Keratinocyte (primary cell): ENCODE measurements at regions not wholly inside any gene's neighbourhood (a gene's known extent, or its start where the extent isn't known, plus 50 kb on each side); places are given as distances from the start of the nearest gene placed in this dataset.

Experiments
- DNase-seq: peaks from one replicate; pipeline ENCODE4 v3.0.0-alpha.2; 2011; ENCODE audit warnings: low read depth, missing footprints, low spot score
- FAIRE-seq: peaks from 2 replicates; lab custom pipeline; 2011; peaks lifted over from hg19 to GRCh38; lab: Jason Lieb, UNC
- H2AFZ ChIP-seq: 2 replicates; pipeline ENCODE4 v1.6.0; 2012; ENCODE audit warnings: low read length, control low read depth, inconsistent platforms; ENCODE audit not compliant: control insufficient read depth
- H3K27ac ChIP-seq: 2 replicates; pipeline ENCODE4 v1.5.1; 2011; ENCODE audit warnings: low read length; ENCODE audit not compliant: control insufficient read depth, insufficient read depth
- H3K27me3 ChIP-seq: 3 replicates; pipeline ENCODE4 v1.6.0; 2011; ENCODE audit warnings: low read length; ENCODE audit not compliant: control insufficient read depth, insufficient read depth; ENCODE audit errors: extremely low read depth
- H3K36me3 ChIP-seq, 2 experiments: 2 replicates in 1 of 2; 3 replicates in 1 of 2; pipeline ENCODE4 v1.5.1; 2011; ENCODE audit warnings: low read length in 2 of 2, mild to moderate bottlenecking in 1 of 2; ENCODE audit not compliant: control insufficient read depth in 2 of 2, insufficient read depth in 2 of 2; ENCODE audit errors: extremely low read depth in 1 of 2
- H3K4me1 ChIP-seq: 3 replicates; pipeline ENCODE4 v1.5.1; 2011; ENCODE audit warnings: low read length; ENCODE audit not compliant: control insufficient read depth, insufficient read depth; ENCODE audit errors: extremely low read depth
- H3K4me2 ChIP-seq: 3 replicates; pipeline ENCODE4 v1.6.0; 2011; ENCODE audit warnings: low read depth, low read length; ENCODE audit not compliant: control insufficient read depth, insufficient read depth; ENCODE audit errors: extremely low read depth
- H3K4me3 ChIP-seq, 3 experiments: fragments of 200-600 bp in 1 of 3; sonication (generic) in 1 of 3; 2 replicates in 2 of 3; 3 replicates in 1 of 3; pipeline ENCODE4 v1.5.1; 2011 to 2016; ENCODE audit warnings: low read length in 3 of 3, mild to moderate bottlenecking in 3 of 3, control low read depth in 2 of 3, inconsistent platforms in 1 of 3, low read depth in 1 of 3, mixed read lengths in 1 of 3, mixed run types in 1 of 3, moderate library complexity in 1 of 3; ENCODE audit not compliant: control insufficient read depth in 2 of 3, insufficient read depth in 2 of 3; ENCODE audit errors: extremely low read depth in 1 of 3
- H3K79me2 ChIP-seq: 2 replicates; pipeline ENCODE4 v1.6.0; 2012; ENCODE audit warnings: low read length; ENCODE audit not compliant: control insufficient read depth, insufficient read depth
- H3K9ac ChIP-seq: 3 replicates; pipeline ENCODE4 v1.6.0; 2011; ENCODE audit warnings: low read length; ENCODE audit not compliant: control insufficient read depth, insufficient read depth; ENCODE audit errors: extremely low read depth
- H3K9me1 ChIP-seq: 3 replicates; pipeline ENCODE4 v1.6.0; 2011; ENCODE audit warnings: low read length; ENCODE audit not compliant: control insufficient read depth, insufficient read depth; ENCODE audit errors: extremely low read depth
- H3K9me3 ChIP-seq: 2 replicates; pipeline ENCODE4 v1.5.1; 2012; ENCODE audit warnings: low read depth, low read length; ENCODE audit not compliant: control insufficient read depth
- H4K20me1 ChIP-seq: 3 replicates; pipeline ENCODE4 v1.6.0; 2011; ENCODE audit warnings: low read length; ENCODE audit not compliant: control insufficient read depth, insufficient read depth; ENCODE audit errors: extremely low read depth
- EZH2 ChIP-seq: IDR thresholded peaks from one replicate; pipeline ENCODE4 v1.6.1; 2012; ENCODE audit warnings: inconsistent platforms, mild to moderate bottlenecking, low read length, moderate library complexity
- dilution Hi-C: fragments of 300-500 bp; cut with MboI; formaldehyde crosslinking; loops from one replicate; pipeline ENCODE4 v1.7.0; 2020; ENCODE audit warnings: low sequenced_read_pairs; ENCODE audit not compliant: extremely low pct_ligation_motif_present
- TF ChIP-seq, protein P1 (sequence below), 3 experiments: IDR thresholded peaks in 1 of 3; conservative IDR thresholded peaks in 1 of 3; optimal IDR thresholded peaks in 1 of 3; 2 replicates in 2 of 3; 3 replicates in 1 of 3; pipeline versions ENCODE3 to v1.5.1; 2011; ENCODE audit warnings: low read length in 3 of 3, mild to moderate bottlenecking in 3 of 3, moderate library complexity in 2 of 3, control low read depth in 1 of 3, inconsistent platforms in 1 of 3; ENCODE audit not compliant: insufficient read depth in 2 of 3; ENCODE audit errors: extremely low read depth in 1 of 3

DNA sequence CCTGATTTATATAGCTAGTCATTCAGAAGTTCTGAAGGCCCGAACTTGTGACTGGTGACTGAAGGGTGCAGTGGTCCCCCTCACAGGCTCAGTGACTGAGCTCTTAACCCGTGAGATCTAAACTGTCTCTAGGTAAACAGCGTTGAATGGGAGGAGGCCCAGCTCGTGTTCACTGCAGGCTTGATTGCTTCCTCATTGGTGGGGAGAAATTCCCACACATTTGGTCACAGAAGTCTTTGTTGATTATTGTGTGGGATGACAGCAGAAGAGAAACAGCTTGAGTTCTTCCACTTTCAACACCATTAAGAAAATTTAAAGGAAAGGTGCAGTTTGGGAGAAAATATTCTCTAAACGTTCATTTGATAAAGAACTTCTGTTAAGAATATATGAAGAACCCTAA, 1178.0 kb downstream of the UQCRFS1 start:
- H3K36me3 ChIP-seq: no peaks in the 10 kb centered on the region
- H3K4me2 ChIP-seq: no peak overlapping the region
- no peak overlapping the region for H2AFZ ChIP-seq
- TF ChIP-seq, protein P1, sequence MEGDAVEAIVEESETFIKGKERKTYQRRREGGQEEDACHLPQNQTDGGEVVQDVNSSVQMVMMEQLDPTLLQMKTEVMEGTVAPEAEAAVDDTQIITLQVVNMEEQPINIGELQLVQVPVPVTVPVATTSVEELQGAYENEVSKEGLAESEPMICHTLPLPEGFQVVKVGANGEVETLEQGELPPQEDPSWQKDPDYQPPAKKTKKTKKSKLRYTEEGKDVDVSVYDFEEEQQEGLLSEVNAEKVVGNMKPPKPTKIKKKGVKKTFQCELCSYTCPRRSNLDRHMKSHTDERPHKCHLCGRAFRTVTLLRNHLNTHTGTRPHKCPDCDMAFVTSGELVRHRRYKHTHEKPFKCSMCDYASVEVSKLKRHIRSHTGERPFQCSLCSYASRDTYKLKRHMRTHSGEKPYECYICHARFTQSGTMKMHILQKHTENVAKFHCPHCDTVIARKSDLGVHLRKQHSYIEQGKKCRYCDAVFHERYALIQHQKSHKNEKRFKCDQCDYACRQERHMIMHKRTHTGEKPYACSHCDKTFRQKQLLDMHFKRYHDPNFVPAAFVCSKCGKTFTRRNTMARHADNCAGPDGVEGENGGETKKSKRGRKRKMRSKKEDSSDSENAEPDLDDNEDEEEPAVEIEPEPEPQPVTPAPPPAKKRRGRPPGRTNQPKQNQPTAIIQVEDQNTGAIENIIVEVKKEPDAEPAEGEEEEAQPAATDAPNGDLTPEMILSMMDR (optimal IDR thresholded peaks at IDR 0.05 in 1 of 3, IDR thresholded peaks at IDR 0.05 in 1 of 3, conservative IDR thresholded peaks at IDR 0.05 in 1 of 3; ENCODE audit: extremely low read depth in 1 of 3, insufficient read depth in 2 of 3, low read length in 3 of 3): no peak
- no peak for FAIRE-seq
- H4K20me1 ChIP-seq: no peaks in the 10 kb centered on the region
- H3K4me3 ChIP-seq: no peak overlapping the region
- H3K9me3 ChIP-seq: peaks cover 3% of the 10 kb centered on the region
- H3K79me2 ChIP-seq: no peaks in the 10 kb centered on the region
- dilution Hi-C loops: no loop called here
- no peak overlapping the region for H3K9ac ChIP-seq
- H3K27me3 ChIP-seq: no peaks in the 10 kb centered on the region
- H3K27ac ChIP-seq: no peak overlapping the region
- H3K4me1 ChIP-seq: no peaks in the 10 kb centered on the region
- DNase-seq: no peak
- H3K9me1 ChIP-seq: no peaks in the 10 kb centered on the region

- TF ChIP-seq, protein P1 (optimal IDR thresholded peaks at IDR 0.05 in 1 of 3, IDR thresholded peaks at IDR 0.05 in 1 of 3, conservative IDR thresholded peaks at IDR 0.05 in 1 of 3; ENCODE audit: extremely low read depth in 1 of 3, insufficient read depth in 2 of 3, low read length in 3 of 3): no peak
- TF ChIP-seq EZH2: no peak
- no peaks in the 10 kb centered on the region for H3K79me2 ChIP-seq
- dilution Hi-C loops: no loop called here
- H3K36me3 ChIP-seq: no peaks in the 10 kb centered on the region
- DNase-seq (no peak), FAIRE-seq (no peak)
- H3K9me1 ChIP-seq: no peaks in the 10 kb centered on the region
- no peak overlapping the region for H3K9ac ChIP-seq
- no peak overlapping the region for H3K27ac ChIP-seq
- H3K4me1 ChIP-seq: no peaks in the 10 kb centered on the region
- H3K4me2 ChIP-seq: no peak overlapping the region
- H3K9me3 ChIP-seq: no peaks in the 10 kb centered on the region
- H3K27me3 ChIP-seq: no peaks in the 10 kb centered on the region
- H4K20me1 ChIP-seq: no peaks in the 10 kb centered on the region
- H2AFZ ChIP-seq: no peak overlapping the region
- no peak overlapping the region for H3K4me3 ChIP-seq
Observed at GRCh38 chr19:28028881-28029444, 1184.0 kb downstream of the UQCRFS1 start.
